ENCODE measurements at regions not wholly inside any gene's neighbourhood (a gene's known extent, or its start where the extent isn't known, plus 50 kb on each side); places are given as distances from the start of the nearest gene placed in this dataset.
"Not testable (repeated sequence)": the region's sequence is repeated elsewhere in the genome, so short reads cannot be mapped to it uniquely, and the experiment has no call there.

DNA sequence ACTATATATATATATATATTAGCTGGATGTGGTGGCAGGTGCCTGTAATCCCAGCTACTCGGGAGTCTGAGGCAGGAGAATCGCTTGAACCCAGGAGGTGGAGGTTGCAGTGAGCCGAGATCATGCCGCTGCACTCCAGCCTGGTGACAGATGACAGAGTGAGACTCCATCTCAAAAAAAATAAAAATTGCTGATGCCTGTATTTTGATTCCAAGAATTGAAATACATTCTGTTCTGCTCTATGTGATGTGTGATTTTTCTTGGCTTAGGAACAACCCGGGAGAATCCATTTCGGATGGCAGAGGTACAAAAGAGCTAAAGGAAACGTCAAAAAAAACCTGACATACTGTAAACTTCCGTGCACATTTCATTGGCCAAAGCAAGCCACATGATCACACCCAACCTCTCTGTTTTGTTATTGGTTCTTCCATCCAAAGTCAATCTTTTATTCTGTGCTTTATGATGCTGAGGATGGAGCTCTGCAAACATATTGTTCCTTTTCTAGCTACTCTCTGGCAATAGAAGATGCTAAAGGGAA, 478.1 kb upstream of the MAP2 start:
- DNase-seq = no peak

DNA sequence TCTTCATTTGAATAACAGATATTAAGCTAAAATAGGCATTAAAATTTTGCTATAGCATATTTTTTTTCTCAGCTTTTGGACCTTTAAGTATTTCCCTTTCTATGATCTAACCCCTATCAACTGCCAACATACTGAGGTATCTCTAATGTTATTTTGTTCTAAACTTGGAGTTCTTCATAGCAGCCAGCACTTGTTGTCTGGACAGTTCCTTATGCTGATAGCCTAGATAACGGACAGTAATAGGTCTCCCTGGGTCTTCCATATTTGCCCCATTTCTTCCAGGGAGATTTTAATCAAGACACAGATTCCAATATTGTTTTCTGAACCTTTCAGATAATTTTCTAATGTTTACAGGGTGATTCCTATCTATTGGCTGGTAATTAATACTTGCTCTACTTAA, 475.8 kb upstream of the MAP2 start:
- no peak for DNase-seq

- no peak for DNase-seq
Measured at GRCh38 chr2:208970070-208970469, 453.8 kb upstream of the MAP2 start.

DNA sequence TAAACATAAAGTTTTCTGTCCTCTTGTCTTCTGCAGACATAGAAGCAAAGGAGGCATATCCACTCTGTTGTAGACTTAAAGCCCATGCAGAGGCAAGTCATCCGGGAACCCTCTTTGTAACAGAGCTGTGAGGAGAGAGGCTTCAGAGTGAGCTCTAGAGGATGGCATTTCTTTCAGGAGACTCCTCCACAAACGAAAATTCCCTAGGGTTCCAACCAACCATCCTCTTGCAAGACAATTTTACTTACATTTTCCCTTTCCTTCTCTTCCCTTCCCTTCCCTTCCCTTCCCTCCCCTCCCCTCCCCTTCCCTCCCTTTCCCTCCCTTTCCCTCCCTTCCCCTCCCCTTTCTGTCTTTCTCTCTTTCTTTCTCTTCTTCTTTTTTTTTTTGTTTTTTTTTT, 446.3 kb upstream of the MAP2 start:
- no peak for DNase-seq

DNA sequence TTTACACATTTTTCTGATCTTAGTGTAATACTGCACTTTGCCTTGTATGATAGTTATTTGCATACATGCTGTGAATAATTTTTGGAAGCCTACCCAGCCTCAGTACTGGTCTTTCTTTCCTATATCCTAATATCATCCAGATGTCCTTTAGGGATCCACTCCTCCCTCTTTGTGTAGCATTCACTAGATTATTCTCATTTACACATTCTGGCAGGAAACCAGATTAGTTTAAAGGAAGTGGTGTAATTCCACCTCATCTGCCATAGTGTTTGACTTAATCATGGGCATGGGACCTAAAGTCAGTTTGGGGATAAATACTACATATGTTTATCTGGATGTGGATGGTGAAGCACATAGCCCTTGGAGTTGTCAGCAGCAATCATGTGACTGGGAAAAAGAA, 444.9 kb upstream of the MAP2 start:
- no peak for DNase-seq

- DNase-seq = no peak
Measured at GRCh38 chr2:208980321-208980720, 443.5 kb upstream of the MAP2 start.

- DNase-seq = no peak
Measured at GRCh38 chr2:208982831-208983230, 441.0 kb upstream of the MAP2 start.

DNA sequence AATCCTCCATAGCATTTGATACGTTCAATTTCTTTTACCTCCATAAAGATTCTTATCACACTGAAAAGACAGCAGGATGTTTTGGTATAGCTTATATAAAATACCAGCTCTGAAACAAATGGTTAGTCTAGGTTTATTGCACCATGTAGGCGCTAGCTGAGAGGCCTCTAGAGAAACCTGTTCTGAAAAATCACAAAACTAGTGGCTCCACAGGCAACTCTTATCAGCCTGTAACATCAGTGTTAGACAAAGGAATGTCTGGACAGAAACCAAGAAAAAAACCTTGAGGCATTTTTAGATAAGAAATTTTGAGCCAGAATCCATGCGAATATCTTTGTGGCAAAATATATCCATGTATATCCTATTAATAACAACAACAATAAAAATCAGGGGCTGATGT, 440.4 kb upstream of the MAP2 start:
- no peak for DNase-seq

DNA sequence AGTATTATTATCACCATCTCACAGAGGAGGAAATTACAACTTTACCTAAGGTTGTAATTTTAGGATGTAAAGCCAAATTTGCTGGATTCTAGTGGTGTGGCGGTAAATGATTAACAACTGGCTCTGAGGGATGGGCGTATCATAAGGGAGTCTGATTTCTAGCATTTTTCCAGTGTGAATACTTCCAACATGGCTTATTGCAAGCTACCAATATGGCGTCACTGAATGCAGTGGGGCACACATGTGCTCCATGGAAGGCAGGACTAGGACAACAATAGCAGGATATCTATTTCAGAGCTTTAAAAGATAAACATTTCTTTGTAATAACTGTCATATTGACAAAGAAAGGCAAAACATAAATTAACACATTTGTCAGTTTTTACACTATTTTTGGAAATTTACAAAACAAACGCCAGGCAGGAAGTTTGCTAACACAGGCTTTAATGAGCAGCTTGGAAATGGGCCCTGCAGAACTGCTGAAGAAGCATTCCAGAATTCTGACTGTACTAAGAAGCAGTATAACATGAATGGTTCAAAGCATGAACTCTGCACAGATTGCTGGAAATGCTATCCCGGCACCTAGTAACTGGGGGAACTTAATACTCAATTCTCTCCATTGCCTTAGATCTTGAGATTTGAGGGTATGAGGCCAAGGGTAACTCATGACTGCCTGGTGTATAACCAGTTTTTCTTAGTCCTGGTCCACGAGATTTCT, 439.3 kb upstream of the MAP2 start:
- DNase-seq = no peak

DNA sequence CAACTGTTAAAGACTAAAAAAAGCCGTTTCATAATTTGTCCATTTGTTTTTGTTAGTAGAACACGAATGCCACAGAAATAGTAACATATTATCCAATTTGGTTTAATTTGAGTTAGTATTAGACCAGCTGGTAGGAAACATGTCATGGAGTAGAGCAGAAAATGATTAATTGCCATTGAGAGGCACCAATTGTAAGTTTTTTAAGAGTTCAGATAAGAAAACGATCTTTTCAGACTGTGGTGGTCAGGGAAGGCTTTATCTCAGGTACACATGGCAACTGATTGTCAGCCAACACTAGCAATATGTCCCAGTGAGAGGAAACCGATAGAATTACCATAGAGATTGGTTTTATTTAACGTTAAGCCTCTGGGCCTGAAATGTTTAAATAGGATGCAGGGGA, 438.2 kb upstream of the MAP2 start:
- no peak for DNase-seq

DNA sequence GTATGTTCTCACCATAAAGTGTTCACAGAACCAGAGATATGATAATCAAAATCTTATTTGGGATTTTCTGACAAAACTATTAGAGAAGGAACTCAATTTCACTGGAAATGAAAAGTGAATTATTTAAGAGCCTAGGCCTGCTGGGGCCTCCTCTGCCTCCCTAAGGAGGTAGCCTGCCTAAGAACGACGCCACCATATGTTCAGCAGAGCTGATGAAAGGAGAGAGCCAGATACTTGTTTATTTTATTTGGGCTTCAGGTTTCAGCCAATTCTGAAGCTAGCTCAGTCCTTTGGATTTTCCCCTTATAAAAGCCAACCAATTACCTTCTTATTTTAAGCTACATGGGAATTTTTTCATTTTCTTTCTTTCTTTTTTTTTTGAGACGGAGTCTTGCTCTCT, 433.1 kb upstream of the MAP2 start:
- DNase-seq = no peak

DNA sequence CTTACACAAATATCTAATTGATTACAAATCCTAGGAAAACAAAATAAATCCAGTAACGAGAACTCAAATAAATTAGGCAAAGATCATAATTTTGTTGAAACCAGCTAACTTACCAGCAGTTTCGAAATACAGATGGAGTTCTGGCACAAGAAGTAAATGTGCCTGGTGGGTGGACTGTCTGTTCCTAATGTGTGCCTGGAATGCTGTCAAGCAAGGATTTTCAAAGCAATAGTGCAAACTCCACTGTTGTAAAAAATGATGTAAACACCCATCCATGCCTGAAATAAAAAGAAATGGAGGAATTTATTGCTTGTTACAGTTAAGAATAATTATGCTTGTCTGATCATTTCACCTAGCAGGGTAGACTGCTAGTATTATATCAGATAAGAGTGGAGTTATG, 423.9 kb upstream of the MAP2 start:
- no peak for DNase-seq

- no peak for DNase-seq
Measured at GRCh38 chr2:209002054-209002453, 421.8 kb upstream of the MAP2 start.

GRCh38 chr2:209005371-209005770, 418.5 kb upstream of the MAP2 start:
- no peak for DNase-seq

DNA sequence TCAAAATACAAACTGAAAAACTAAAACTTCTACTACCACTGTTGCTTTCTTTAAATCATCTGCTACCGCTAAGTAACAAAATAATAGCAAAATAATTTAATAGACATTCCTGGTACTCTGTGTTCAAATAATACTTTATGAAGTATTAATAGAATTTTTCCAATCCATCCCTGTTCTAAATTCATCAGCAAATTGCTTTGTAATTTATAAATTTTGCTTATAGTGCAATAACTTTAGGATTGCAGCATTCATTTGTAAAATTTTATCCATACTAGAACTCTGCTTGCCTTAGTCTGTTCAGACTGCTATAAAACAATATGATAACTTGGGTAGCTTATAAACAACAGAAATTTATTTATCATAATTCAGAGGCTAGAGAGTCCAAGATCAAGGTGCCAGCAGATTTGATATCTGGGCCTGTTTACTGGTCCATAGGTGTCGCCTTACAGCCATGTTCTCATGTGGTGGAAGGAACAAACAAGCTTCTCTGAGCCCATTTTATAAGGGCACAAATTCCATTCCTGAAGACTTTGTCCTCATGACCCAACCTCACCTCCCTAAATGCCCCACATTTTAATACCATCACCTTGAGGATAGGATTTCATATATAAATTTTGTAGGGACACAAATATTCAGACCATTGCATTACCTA, 415.1 kb upstream of the MAP2 start:
- DNase-seq = no peak

- DNase-seq = not testable (repeated sequence)
Measured at GRCh38 chr2:209018633-209019032, 405.2 kb upstream of the MAP2 start.

DNA sequence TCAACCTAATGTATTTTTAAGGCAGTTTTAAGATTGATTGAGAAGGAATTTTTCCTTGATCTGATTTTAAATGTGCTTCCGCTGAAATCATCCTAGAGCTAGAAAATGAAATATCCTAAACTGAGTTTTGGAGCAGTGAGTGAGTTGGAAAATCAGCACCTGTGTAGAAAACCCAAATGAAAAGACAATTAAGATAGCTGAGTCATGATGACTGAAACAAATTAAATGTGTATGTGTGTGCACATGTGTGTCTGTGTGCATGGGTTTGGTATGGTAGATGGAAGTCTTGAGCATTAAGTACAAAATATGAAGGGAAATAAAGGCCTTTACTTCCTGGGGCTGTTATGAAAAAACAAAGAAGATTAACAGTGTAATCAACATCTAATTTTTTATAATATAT, 394.6 kb upstream of the MAP2 start:
- DNase-seq = no peak

DNA sequence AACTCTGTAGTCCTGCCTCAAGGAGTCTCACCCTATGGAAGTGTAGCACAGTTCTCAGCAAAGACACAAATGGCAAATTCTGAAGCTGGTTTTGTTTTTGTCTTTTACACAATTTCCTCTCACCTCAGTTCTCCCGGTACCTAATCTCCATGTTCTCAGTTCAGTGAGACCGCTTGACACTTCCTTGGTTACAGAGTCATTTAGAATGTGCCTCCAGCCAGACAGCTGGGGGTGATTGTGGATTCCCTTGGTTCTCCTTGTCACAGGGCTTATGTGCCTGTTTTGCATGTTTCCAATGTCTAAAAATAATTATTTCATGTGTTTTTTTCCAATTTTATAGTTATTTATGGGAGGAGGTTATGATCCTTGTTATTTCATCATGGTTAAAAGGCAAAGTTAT, 379.5 kb upstream of the MAP2 start:
- DNase-seq = no peak

DNA sequence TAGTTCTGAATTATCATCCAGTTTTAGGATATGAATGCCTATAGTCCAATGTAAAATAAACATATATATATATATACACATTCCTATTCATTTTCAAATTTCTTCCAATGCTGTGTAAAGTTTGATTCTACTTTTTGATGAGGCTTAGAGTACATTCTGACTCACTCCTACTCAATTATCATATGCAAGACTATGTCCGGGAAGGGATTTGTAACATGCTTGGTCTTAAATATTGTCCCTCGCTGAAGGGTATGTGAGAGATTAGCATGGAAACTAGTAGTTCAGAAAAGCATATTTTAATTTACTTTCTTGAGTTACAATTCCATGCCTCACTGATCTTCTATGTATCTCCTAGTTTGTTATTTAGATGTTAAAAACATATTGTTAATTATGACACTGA, 377.7 kb upstream of the MAP2 start:
- DNase-seq = no peak

GRCh38 chr2:209049608-209050007, 374.2 kb upstream of the MAP2 start:
- no peak for DNase-seq

- no peak for DNase-seq
Measured at GRCh38 chr2:209062210-209062609, 361.6 kb upstream of the MAP2 start.

DNA sequence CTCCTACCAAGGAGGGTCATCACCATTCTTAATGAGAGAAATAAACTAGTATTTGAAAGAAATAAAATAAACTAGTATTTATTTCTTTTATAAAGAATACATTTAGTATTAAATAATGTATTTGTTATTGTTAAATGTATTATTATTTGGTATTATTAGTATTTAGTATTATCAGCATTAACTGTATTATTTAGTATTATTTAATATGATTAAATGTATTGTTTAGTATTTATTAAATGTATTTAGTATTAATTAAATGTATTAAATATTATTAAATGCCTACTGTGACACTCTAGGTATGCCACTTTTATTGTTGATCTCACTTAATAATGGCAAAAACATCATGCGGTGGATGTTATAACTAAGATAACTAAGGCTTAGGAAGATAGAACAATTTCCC, 353.6 kb upstream of the MAP2 start:
- no peak for DNase-seq

DNA sequence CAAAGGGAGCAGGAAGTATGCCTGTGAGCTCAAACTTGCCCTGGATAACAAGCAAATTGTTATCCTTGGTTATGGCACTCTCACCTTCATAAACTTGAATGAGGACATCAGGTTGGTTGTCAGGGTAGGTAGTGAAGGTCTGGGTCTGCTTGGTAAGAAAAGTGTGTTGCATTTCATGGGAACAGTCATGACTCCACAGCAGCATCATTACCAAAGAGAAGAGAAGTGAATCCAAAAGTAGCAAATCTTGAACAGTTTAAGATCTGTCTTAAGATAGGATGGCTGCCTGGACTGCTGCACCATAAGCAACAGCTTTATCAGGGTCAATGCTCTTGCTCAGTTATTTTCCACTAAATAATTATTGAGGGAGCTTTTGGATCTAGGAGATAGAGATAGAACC, 350.7 kb upstream of the MAP2 start:
- DNase-seq = no peak

GRCh38 chr2:209074711-209075110, 349.1 kb upstream of the MAP2 start:
- DNase-seq = no peak

DNA sequence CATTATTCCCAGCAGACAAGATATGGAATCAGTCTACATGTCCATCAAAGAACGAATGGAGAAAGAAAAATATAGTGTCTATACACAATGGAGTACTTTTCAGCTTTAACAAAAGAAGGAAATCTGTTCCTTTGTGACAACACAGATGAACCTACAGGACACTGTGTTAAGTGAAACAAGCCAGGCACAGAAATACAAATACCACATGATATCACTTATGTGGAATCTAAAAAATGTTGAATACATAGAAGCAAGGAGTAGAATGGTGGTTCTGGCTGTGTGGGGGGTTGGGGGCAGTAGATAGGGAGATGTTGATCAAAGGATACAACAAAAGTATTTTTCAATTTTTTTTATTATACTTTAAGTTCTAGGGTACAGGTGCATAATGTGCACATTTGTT, 347.7 kb upstream of the MAP2 start:
- no peak for DNase-seq

Data from NCI-H2029 treated with DMSO at 0.1 percent for 48 hours (cell line).